Esophagus (tissue), 2 donors: ENCODE measurements at regions not wholly inside any gene's neighbourhood (a gene's known extent, or its start where the extent isn't known, plus 50 kb on each side); places are given as distances from the start of the nearest gene placed in this dataset.
"Not testable (repeated sequence)": the region's sequence is repeated elsewhere in the genome, so short reads cannot be mapped to it uniquely, and the experiment has no call there.

ENCODE experiments used
- H3K27ac ChIP-seq, 2 donors: one replicate each; pipeline ENCODE4 v1.5.1; 2013; ENCODE audit warnings: low read depth in 2 of 2, mild to moderate bottlenecking in 2 of 2, inconsistent platforms in 1 of 2, low read length in 1 of 2, moderate library complexity in 1 of 2
- H3K27me3 ChIP-seq, 2 donors: one replicate each; pipeline ENCODE4 v1.6.1; 2013; ENCODE audit warnings: low read length in 2 of 2, control low read depth in 1 of 2, mild to moderate bottlenecking in 1 of 2; ENCODE audit not compliant: insufficient read depth in 2 of 2, control insufficient read depth in 1 of 2
- H3K36me3 ChIP-seq, 2 donors: one replicate each; pipeline ENCODE4 v1.6.1; 2013; ENCODE audit warnings: low read length in 1 of 2; ENCODE audit not compliant: control insufficient read depth in 2 of 2, insufficient read depth in 2 of 2
- H3K4me1 ChIP-seq, 2 donors: one replicate each; pipeline ENCODE4 v1.6.1; 2013; ENCODE audit warnings: low read length in 1 of 2; ENCODE audit not compliant: control insufficient read depth in 2 of 2, insufficient read depth in 2 of 2
- H3K4me3 ChIP-seq, 2 donors: one replicate each; pipeline ENCODE4 v1.5.1; 2013; ENCODE audit warnings: low read length in 2 of 2, mild to moderate bottlenecking in 2 of 2, low read depth in 1 of 2, moderate library complexity in 1 of 2
- H3K9me3 ChIP-seq, 2 donors: one replicate each; pipeline ENCODE4 v1.6.1; 2013; ENCODE audit warnings: mild to moderate bottlenecking in 2 of 2, low read depth in 1 of 2, low read length in 1 of 2, moderate library complexity in 1 of 2; ENCODE audit not compliant: control insufficient read depth in 2 of 2, insufficient read depth in 1 of 2
- WGBS, 2 donors: extraction: QIAGEN DNeasy Blood & Tissue Kit; methylation state at CpG; one replicate each; pipeline ENCODE4 v1.1.7; 2013; 5-methylcytosine and 5-hydroxymethylcytosine counted together
- donor health status: healthy with polysubstance abuse.
- donor health status: Bipolar disorder and iron deficiency.

GRCh38 chr13:22940090-22940710, 240.6 kb upstream of the SGCG start:
- no peak overlapping the region for H3K4me3 ChIP-seq
- H3K36me3 ChIP-seq = no peaks in the 10 kb centered on the region
- H3K27ac ChIP-seq = no peak overlapping the region
- H3K9me3 ChIP-seq = no peaks in the 10 kb centered on the region
- WGBS, 2 donors = 83 to 87% methylated on average over 11 of the region's 11 CpGs
- H3K4me1 ChIP-seq = no peaks in the 10 kb centered on the region
- H3K27me3 ChIP-seq = no peaks in the 10 kb centered on the region

DNA sequence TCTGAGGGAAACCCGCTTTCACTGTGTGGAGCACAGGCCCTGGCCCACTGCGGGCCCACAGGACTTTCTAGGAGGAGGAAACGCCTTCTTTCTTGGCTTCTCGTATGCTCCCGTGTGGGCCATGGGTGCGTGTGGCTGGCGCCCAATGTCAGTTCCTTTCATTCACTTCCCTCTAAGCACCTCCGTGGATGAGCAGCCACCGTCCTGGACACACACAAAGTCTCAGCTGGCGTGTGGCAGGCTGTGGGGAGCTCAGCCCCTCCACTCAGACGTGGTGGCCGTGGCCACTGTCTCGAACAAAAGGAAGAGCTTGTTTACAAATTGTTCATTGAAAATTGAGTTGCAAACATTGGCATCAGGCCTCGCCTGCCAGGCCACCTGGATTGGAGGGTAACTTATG, 240.0 kb upstream of the SGCG start:
- Histone ChIP-seq H3K9me3 (no peaks in the 10 kb centered on the region), H3K36me3 (no peaks in the 10 kb centered on the region), H3K4me3 (no peak overlapping the region), H3K27me3 (no peaks in the 10 kb centered on the region), H3K4me1 (no peaks in the 10 kb centered on the region), H3K27ac (no peak overlapping the region)
- 67 to 74% methylated on average over 14 of the region's 14 CpGs for WGBS, 2 donors

DNA sequence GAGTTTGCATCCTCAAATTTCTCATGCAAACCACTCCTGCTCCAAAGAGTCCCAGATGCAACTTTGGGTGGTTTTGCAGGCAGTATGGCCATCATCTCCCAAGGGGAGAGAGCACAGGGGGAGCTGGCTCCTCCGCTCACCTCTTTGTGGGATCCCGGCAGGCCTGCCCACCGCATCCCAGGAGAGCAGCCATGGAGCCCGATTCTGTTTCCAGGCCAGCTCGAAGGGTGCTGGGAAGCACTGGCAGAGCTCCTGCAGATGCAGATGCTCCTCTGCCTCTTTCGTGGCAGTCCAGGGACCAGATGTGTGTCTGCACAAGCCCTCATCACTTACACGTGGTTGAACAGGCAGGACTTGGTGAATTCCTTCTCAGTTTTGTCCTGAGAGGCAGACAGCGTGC, 239.3 kb upstream of the SGCG start:
- H3K4me3 ChIP-seq, H3K9me3 ChIP-seq, H3K36me3 ChIP-seq, H3K27me3 ChIP-seq, H3K4me1 ChIP-seq, H3K27ac ChIP-seq: not testable (repeated sequence)
- WGBS, 2 donors = 71 to 76% methylated on average over 6 to 7 of the region's 8 CpGs

- not testable (repeated sequence) for H3K4me1 ChIP-seq, H3K9me3 ChIP-seq, H3K27me3 ChIP-seq, H3K36me3 ChIP-seq, H3K27ac ChIP-seq, H3K4me3 ChIP-seq
- 90 to 91% methylated on average over 13 of the region's 14 CpGs for WGBS, 2 donors
These were observed 237.9 kb upstream of the SGCG start for GRCh38 chr13:22942831-22943230.

DNA sequence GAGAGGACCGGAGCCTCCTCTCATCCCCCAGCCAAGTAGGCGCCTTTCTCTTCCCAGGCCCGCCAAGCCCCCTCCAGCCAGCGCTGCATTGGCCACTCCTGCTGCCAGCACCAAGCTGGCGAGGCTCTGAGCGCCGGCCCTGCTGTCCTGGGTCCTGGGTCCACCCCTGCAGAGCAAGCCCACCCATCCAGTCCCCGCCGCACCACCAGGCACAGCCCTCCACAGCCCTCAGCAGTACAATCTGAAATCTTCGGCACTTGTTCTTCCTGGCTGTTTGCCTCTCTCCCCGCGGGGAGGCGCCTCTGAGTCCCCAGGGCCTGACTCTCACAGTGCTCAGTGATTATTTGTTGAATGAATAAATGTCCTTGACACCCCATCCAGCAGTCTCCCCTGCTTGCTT, 236.4 kb upstream of the SGCG start:
- no peak overlapping the region for H3K27ac ChIP-seq
- WGBS, 2 donors = 83 to 86% methylated on average over 13 of the region's 13 CpGs
- H3K4me1 ChIP-seq = no peaks in the 10 kb centered on the region

DNA sequence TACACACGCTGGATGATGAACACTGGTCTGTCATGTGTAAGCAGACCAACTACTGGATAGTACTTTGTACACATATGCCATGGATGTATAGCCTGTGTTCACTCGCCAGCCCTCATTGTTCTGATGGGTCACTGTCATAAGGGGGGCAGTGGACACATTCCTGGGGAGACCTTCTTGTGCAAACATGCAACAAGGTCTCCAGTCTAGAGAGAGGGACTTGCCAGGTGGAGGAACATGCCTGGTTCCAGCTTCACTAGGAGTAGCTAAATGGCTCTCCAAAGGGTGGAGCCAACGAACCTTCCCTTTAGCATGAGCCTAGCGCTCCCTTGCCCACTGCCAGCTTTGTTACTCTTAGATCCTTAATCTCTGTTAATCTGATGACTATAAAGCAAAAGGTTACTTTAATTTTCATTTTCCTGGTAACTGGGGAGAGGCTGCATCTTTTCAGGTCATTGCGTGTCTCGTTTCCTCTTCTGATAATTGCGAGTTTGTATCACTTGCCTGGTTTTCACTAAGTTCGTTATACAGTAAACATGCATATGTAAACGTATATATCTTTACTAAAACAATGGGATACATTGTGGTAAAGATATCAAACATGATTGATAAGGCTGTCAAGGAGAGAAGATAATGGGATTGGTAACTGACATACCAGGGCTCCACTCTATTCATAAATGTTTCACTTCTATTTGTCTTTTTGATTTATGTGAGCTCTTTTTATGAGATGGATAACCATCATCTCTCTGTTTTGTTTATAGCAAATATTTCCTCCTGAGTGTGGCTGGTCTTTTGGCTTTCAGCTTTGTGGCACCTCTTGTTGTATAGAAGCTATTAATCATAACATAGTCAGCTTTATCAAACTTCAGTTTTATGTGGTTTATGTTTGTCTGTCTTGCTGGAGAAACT, 235.2 kb upstream of the SGCG start:
- H3K27me3 ChIP-seq = no peaks in the 10 kb centered on the region
- H3K36me3 ChIP-seq = no peaks in the 10 kb centered on the region
- WGBS, 2 donors = 42 to 46% methylated on average over 9 of the region's 9 CpGs
- H3K27ac ChIP-seq = no peak overlapping the region
- no peaks in the 10 kb centered on the region for H3K9me3 ChIP-seq
- no peak overlapping the region for H3K4me3 ChIP-seq
- no peaks in the 10 kb centered on the region for H3K4me1 ChIP-seq

More for the DNA sequence above, 236.4 kb upstream of the SGCG start:
- no peaks in the 10 kb centered on the region for H3K36me3 ChIP-seq
- H3K9me3 ChIP-seq = no peaks in the 10 kb centered on the region
- H3K4me3 ChIP-seq = no peak overlapping the region
- no peaks in the 10 kb centered on the region for H3K27me3 ChIP-seq

DNA sequence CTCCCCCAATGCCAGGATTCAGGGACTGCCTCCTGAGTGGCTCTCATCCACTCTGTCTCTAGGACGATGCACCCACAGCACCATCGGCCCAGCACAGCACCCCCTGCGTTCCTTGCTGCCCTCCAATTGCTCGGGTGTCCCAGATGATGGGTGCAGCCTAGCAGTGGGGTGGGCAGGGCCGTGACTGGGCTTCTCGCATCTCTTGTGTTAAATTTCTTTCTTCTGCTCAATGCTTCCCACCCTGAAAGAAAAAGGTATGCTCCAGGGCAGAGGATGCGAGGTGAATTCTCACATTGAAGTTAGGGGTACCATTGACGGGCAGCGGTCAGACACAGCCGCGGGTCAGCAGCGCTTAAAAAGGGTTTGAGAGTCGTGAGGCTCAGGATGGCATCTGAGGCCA, 232.4 kb upstream of the SGCG start:
- WGBS, 2 donors = 82 to 87% methylated on average over 13 of the region's 13 CpGs
- Histone ChIP-seq H3K4me1 (no peaks in the 10 kb centered on the region), H3K27ac (no peak overlapping the region), H3K36me3 (no peaks in the 10 kb centered on the region), H3K9me3 (no peaks in the 10 kb centered on the region), H3K27me3 (no peaks in the 10 kb centered on the region), H3K4me3 (no peak overlapping the region)

DNA sequence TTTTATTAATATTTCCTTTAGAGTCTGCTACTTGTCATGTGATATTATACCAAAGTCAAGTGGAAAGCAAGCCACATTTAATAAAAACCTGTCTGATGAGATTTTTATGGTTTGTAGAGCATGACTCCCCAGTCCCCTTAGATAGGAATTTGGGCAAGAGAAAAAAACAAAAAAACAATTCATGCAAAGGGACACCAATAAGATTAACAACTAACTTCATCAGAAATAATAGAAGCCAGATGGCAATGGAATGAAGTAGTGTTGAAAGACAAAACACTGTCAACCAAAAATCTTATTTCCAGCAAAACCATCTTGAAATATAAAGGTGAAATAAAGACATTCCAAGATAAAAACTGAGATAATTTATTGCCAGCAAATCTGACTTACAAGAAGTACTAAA, 228.8 kb upstream of the SGCG start:
- not testable (repeated sequence) for H3K4me3 ChIP-seq, H3K4me1 ChIP-seq, H3K27me3 ChIP-seq, H3K36me3 ChIP-seq, H3K9me3 ChIP-seq, H3K27ac ChIP-seq

DNA sequence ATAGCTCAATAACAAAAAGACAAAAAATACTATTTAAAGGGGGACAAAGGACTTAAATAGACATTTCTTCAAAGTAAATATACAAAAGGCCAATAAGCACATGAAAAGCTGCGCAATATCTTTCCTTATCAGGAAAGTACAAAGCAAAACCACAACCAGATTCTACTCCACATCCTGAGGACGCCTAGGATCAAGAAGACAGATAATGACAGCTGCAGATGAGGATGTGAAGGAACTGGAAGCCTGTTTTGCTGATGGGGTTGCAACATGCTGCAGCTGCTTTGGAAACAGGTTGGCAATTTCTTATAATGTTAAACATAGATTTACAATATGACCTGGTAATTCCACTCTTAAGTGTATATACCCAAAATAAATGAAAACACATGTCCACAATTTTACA, 225.6 kb upstream of the SGCG start:
- WGBS, 2 donors = 60 to 64% methylated on average over 2 of the region's 2 CpGs
- not testable (repeated sequence) for H3K4me3 ChIP-seq, H3K27ac ChIP-seq, H3K4me1 ChIP-seq, H3K9me3 ChIP-seq, H3K36me3 ChIP-seq, H3K27me3 ChIP-seq
